ENCODE measurements at regions not wholly inside any gene's neighbourhood (a gene's known extent, or its start where the extent isn't known, plus 50 kb on each side); places are given as distances from the start of the nearest gene placed in this dataset.

DNA sequence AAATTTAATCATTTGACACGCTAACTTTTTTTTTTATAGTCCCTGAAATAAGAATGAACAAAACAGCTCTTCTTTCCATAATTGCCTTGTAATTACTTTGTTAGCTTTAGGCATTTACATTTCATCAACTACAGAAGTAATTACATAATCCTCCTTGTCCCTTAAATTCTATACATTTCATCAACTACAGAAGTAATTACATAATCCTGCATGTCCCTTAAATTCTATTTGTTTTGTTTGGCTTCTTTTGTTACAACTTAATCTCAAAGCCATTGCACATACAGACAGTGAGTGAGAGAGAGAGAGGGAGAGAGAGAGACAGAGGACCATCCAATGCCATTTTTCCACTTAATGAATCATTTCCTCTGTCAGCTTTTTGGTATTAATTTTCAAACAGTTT is 873.2 kb downstream of the METTL15 start:
- TF ChIP-seq, protein P1, sequence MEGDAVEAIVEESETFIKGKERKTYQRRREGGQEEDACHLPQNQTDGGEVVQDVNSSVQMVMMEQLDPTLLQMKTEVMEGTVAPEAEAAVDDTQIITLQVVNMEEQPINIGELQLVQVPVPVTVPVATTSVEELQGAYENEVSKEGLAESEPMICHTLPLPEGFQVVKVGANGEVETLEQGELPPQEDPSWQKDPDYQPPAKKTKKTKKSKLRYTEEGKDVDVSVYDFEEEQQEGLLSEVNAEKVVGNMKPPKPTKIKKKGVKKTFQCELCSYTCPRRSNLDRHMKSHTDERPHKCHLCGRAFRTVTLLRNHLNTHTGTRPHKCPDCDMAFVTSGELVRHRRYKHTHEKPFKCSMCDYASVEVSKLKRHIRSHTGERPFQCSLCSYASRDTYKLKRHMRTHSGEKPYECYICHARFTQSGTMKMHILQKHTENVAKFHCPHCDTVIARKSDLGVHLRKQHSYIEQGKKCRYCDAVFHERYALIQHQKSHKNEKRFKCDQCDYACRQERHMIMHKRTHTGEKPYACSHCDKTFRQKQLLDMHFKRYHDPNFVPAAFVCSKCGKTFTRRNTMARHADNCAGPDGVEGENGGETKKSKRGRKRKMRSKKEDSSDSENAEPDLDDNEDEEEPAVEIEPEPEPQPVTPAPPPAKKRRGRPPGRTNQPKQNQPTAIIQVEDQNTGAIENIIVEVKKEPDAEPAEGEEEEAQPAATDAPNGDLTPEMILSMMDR (IDR thresholded peaks at IDR 0.05; ENCODE audit: low read depth, low read length, poor library complexity, severe bottlenecking): no peak
- TF ChIP-seq EZH2phosphoT487 (IDR thresholded peaks at IDR 0.05; ENCODE audit: borderline replicate concordance, low read length): no peak

All from DOHH2 (cell line).